NCI-H1092 (cell line): ENCODE measurements at regions not wholly inside any gene's neighbourhood (a gene's known extent, or its start where the extent isn't known, plus 50 kb on each side); places are given as distances from the start of the nearest gene placed in this dataset.
"Not testable (repeated sequence)": the region's sequence is repeated elsewhere in the genome, so short reads cannot be mapped to it uniquely, and the experiment has no call there.

Experiments used
- DNase-seq: peaks from one replicate; lab custom pipeline; 2025; lab: John Stamatoyannopoulos, UW

DNA sequence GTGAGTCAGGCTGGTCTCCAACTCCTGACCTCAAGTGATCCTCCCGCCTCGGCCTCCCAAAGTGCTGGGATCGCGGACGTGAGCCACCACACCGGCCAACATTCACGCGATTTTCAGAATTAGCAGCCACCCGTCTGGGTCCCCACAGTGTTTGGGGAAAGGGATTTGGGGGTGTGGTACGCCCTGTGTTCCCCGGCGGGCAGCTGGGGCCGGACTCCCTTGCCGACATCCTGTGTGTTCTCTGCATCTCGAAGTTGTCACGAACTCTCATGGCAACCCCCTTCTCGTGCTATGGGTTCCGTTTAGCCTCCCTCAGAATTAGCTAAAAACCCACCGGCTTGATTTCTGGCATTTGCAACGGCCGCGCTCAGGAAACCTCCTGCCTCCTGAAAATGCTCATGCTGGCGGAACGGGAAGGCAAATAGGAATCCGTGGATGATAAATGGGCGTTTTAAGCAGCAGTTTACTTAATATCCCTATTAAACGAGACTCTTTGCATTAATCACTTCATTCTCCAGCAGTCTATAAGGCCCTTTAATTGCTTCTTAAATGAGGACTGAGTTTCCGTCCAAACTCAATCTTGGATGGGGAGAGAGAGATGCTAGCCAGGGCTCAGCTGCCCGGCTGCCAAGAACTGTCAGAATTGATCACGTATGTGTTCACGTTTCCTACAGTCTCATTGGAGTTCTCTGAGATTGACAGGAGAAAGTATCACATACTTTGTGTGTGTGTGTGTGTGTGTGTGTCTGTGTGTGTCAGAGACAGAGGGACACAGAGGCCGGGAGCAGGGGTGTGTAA, 78.9 kb upstream of the PPP2R3B start:
- no peak for DNase-seq

GRCh38 chrX:466836-467235, 80.1 kb upstream of the PPP2R3B start:
- DNase-seq: not testable (repeated sequence)

- DNase-seq: not testable (repeated sequence)
These were observed 81.0 kb upstream of the PPP2R3B start for GRCh38 chrX:467686-468085.

DNA sequence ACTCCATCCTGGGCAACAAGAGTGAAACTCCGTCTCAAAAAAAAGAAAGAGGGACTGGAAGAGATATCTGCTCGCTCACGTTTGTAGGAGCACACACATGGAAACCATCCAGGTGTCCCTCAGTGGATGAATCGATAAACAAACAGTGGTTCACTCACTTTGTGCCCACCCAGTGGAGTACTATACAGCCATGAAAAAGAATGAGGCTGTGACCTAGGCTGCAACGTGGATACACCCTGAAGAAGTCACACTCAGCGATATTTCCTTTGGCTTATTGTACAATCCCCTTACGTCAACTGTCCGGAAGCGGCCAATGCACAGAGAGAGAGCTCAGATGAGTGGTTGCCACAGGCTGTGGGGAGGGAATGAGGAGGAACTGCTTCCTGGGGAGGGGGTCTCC, 82.3 kb upstream of the PPP2R3B start:
- DNase-seq: no peak

- no peak for DNase-seq
These were observed 84.0 kb upstream of the PPP2R3B start for GRCh38 chrX:470686-471085.

- no peak for DNase-seq
These were observed 84.6 kb upstream of the PPP2R3B start for GRCh38 chrX:471281-471680.

DNA sequence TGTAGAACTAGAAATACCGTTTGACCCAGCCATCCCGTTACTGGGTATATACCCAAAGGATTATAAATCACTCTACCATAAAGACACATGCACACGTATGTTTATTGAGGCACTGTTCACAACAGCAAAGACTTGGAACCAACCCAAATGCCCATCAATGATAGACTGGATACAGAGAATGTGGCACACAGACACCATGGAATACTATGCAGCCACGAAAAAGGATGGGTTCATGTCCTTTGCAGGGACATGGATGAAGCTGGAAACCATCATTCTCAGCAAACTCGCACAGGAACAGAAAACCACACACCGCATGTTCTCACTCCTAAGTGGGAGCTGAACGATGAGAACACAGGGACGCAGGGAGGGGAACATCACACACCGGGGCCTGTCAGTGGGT, 85.6 kb upstream of the PPP2R3B start:
- not testable (repeated sequence) for DNase-seq

DNA sequence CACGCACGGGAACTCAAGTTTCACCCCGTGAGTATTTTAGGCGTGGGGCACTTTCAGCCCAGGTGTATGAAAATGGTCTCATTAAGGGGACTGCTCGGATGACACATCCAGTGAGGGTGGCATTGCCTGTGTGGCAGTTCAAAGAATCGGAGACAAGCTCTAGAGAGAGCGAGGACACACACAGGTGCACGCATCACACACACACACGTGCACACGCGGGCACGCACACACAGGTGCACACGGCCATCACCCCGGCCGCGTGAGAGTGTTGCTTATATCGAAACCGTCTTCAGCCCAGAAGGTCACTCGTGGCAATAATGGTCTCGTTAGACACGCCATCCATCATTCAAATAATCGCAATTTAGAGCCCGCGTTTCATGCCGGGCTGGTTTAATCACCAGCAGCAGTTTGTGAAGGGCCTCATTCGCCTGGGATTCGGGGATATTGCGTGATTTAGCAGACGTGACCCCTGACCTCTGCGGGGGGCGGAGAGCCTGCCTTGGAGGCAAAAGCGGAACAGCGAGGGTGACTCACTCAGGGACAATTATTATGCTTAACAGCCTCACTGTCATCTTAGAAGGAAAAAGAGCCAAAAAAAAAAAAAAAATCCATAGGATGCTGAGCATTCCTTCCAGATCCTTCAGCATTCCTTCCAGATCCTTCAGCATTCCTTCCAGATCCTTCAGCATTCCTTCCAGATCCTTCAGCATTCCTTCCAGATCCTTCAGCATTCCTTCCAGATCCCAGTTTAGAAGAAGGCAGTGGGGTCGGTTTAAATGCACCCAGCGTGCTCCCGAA, 89.4 kb upstream of the PPP2R3B start:
- no peak for DNase-seq

GRCh38 chrX:476724-477075, 90.0 kb upstream of the PPP2R3B start:
- no peak for DNase-seq

- DNase-seq: no peak
These were observed 90.8 kb upstream of the PPP2R3B start for GRCh38 chrX:477441-478012.

DNA sequence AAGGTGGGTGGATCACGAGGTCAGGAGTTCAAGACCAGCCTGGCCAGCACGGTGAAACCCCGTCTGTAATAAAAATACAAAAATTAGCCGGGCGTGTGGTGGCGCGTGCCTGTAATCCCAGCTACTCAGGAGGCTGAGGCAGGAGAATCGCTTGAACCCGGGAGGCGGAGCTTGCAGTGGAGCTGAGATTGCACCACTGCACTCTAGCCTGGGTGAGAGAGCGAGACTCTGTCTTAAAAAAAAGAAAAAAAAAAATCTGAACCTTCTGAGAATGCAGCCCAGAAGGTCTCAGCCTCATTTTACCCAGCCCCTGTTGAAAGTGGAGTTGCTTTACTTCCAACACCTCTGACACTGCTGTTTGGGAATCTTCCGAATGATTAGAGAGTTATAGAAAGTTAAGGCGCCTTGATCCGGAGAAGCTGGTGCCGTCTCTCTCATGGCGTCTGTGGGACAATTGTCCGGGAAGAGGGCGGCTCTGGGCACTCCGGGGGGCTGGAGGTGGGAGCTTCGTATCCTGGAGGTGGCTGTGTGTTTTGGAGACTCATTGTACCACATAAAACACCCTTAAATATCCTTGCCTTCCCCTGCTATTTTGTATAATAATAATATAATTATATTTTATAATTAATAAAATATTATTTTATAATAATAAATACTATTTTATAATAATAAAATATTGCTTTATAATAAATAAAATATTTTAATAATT, 92.7 kb upstream of the PPP2R3B start:
- DNase-seq: no peak

GRCh38 chrX:480861-481417, 94.2 kb upstream of the PPP2R3B start:
- DNase-seq: no peak

DNA sequence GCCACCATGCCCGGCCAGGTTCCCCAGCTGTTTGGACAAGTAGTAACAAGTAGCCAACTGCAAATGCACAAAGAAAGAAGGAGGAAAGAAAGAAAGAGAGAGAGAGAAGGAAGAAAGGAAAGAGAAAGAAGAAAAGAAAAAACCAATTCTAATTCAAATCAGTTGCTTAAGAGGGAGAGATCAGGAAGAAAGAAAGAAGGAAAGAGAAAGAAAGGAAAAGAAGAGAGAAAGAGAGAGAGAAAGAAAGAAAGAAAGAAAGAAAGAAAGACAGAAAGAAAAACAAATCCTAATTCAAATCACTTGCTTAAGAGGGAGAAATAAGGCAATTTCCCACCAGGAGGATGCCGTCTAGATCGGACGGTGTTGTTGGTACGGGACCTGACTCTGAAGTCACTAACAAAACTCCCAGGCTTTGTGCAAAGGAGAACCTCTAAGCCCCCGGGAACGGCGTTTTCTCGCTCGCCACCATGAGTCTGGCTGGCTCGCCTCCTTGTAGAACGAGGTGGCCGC, 95.5 kb upstream of the PPP2R3B start:
- no peak for DNase-seq

DNA sequence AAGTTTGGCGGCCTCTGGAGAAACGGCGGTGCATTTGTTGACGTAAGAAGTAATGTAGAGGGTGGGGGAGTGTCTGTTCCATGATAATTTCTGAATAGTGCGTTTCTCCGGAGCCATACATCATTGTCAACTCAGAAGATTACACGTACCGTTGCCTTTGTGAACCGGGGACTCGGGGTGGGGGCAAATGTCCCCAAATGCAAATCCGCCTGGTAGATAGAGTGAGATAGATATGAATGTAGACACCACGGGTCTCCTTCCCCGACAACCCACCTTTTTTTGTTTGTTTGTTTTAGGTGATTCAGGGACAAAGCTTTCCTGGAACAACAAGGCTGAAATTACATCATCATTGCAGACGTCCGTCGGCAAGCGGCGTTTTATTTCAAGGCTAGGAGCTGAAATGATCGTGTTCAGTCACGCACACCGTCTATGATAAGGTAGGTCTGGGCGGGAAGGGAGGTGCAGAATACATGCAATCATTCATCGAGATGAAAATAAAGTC, 96.0 kb upstream of the PPP2R3B start:
- DNase-seq: no peak

DNA sequence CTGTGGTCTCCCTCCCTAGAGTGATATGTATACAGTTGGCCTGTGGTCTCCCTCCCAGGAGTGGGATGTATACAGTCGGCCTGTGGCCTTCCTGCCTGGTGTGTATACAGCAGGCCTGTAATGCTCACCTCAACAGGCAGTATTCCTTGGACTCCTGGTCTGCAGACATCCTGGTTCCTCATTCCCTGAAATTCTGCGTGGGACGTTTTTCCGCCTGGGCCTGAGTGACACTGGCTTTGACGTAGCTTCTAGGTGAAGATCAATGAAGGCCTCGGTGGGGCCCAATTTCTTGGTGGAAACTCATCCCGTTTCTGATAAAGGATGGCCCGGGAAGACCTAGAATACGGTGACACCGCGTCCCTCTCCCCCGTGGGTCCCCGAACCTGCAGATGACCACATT, 98.7 kb upstream of the PPP2R3B start:
- no peak for DNase-seq

DNA sequence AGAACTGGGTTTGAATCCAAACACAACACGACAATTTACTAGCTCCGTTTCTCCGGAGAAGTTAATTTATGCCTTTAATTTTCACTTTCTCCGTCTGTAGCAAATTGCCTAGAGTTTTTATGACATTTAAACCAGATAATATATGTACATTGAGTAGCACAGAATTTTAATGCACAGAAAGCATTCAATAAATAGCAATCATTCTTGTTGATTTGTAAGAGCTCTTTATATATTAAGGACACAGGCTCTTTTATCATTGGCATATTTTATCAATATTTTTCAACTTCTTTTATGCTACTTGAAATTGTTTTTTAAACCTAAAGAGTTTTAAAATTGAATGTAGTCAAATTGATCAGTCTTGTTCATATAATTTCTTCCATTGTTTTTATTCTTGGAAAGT, 99.6 kb upstream of the PPP2R3B start:
- no peak for DNase-seq

DNA sequence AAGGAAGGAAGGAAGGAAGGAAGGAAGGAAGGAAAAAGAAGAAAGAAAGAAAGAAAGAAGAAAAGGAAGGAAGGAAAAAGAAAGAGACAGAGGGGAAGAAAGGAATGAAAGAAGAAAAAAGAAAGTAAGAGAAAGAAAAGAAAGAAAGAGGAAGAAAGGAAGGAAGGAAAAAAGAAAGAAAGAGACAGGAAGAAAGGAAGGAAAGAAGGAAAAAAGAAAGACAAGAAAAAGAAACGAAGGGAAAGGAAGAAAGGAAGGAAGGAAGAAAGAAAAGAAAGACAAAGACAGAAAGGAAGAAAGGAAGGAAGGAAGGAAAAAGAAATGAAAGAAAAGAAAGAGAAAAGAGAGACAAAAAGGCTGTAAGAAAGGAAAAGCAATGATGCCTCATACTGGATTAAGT, 101.1 kb upstream of the PPP2R3B start:
- no peak for DNase-seq

DNA sequence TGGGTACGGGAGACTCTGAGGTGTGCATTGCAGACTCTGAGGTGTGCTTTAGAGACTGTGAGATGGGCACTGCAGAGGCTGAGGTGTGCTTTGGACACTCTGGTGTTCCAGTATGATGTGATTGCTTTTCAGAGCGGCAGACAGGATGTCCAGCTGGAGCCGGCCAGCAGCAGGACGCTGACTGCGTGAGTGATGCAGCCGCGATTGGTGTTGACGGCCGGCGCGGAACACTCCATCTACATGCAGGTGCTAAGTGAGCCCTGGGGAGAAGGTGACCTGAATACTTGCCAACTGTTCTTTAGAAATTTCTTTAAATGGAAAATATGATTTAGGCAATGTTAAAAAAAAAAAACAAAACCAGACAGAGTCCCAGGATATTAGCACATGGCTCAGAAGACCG, 103.1 kb upstream of the PPP2R3B start:
- no peak for DNase-seq

GRCh38 chrX:497186-498014, 110.7 kb upstream of the PPP2R3B start:
- no peak for DNase-seq

DNA sequence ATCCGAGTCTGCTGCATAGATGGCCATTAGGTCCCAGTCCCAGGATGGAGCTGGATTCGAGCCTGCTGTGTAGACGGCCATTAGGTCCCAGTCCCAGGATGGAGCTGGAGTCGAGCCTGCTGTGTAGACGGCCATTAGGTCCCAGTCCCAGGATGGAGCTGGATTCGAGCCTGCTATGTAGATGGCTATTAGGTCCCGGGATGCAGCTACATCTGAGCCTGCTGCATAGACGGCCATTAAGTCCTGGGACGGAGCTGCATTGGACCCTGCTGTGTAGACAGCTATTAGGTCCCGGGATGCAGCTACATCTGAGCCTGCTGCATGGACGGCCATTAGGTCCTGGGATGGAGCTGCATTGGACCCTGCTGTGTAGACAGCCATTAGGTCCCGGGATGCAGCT, 112.2 kb upstream of the PPP2R3B start:
- DNase-seq: not testable (repeated sequence)

DNA sequence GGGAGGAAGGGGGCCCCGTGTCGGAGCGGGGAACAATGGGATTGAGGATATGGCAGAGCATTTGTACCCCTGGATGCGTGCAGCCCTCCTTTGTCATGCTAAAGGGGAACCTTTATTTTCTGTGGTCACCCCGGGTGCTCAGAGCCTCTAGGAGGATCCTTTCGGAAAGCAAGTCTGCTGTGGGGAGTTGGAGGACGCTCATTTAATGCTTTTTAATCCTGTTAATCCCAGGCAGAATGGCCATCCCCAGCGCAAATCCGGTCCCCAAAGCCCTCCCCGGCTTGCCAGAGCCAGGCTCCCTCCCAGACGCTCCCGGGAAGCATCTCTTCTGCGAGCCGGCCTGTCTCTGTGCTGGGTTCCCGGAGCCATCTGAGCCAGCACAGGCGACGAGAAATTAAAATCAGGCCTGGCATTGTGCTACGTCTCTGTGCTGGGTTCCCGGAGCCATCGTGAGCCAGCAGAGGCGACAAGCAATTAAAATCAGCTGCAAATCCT, 113.2 kb upstream of the PPP2R3B start:
- no peak for DNase-seq
